PC-9 (cell line): ENCODE measurements at regions not wholly inside any gene's neighbourhood (a gene's known extent, or its start where the extent isn't known, plus 50 kb on each side); places are given as distances from the start of the nearest gene placed in this dataset.

Experiments
- CTCF ChIP-seq: fragments of 200-600 bp; sonication (generic); conservative IDR thresholded peaks from 2 replicates; pipeline ENCODE4 v1.6.1; 2017; ENCODE audit warnings: mixed run types, antibody characterized with exemption, mild to moderate bottlenecking, moderate library complexity
- EZH2 ChIP-seq: fragments of 200-600 bp; sonication (generic); IDR thresholded peaks from 2 replicates; pipeline ENCODE4 v1.8.0; 2017; ENCODE audit warnings: antibody characterized with exemption, low read depth

GRCh38 chr5:106454651-106455415, 1215.9 kb downstream of the EFNA5 start:
- TF ChIP-seq CTCF = peak; percentile 66
- no peak for TF ChIP-seq EZH2
